ENCODE measurements at regions not wholly inside any gene's neighbourhood (a gene's known extent, or its start where the extent isn't known, plus 50 kb on each side); places are given as distances from the start of the nearest gene placed in this dataset.

DNA sequence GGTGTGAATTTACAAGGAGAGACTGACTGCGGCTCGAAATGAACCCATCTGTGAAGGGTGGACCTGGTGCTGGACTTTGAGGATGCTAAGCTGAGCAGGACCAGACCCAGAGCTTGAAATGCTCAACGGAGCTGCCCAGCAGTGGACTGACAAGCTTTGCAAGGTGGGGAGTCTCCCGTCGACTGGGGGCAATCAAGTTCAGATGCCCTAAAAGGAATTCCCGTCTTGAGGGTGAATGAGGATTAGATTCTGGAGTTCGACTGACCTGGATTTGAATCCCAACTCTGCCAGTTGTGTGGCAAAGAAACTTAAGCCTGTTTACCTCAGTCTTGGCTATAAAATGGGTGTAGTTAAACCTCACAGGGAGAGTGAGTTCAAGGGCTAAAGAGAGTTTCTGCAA is 204.4 kb upstream of the LHX5 start:
- no peaks in the 10 kb centered on the region for H3K9me3 ChIP-seq (ENCODE audit: control insufficient read depth, low read depth, low read length)
- H3K4me1 Mint-ChIP-seq = peaks cover 2 to 17% of the 10 kb centered on the region in 2 experiments; a peak in 3 of 4 replicates
- no peak overlapping the region for H3K27ac Mint-ChIP-seq
- no peak overlapping the region for H3K9ac ChIP-seq (ENCODE audit: extremely low read depth, insufficient read length, low read length)
- H2BK20ac ChIP-seq (ENCODE audit: low read depth, low read length, poor library complexity, severe bottlenecking) = no peak overlapping the region
- H3K4me2 ChIP-seq (ENCODE audit: insufficient read depth, insufficient read length, low read length) = no peak overlapping the region
- H3K23ac ChIP-seq (ENCODE audit: insufficient read length, low read depth, low read length) = no peak overlapping the region
- H3K27me3 ChIP-seq (ENCODE audit: insufficient read depth, low read length) = no peaks in the 10 kb centered on the region
- DNase-seq = no peak
- H2AK5ac ChIP-seq (ENCODE audit: insufficient read length, low read length) = no peak overlapping the region
- H3K4me3 Mint-ChIP-seq = no peak overlapping the region
- H3K27ac ChIP-seq (ENCODE audit: insufficient read length, low read depth, low read length) = no peak overlapping the region
- no peak overlapping the region for H2BK15ac ChIP-seq (ENCODE audit: low read depth, low read length)
- no peaks in the 10 kb centered on the region for H4K20me1 ChIP-seq (ENCODE audit: control insufficient read depth, insufficient read depth, insufficient read length)
- peaks cover 26% of the 10 kb centered on the region for H3K27me3 Mint-ChIP-seq (ENCODE audit: low read depth)
- no peaks in the 10 kb centered on the region; a peak in 1 of 5 replicates for H3K9me3 Mint-ChIP-seq
- TF ChIP-seq, protein P1, sequence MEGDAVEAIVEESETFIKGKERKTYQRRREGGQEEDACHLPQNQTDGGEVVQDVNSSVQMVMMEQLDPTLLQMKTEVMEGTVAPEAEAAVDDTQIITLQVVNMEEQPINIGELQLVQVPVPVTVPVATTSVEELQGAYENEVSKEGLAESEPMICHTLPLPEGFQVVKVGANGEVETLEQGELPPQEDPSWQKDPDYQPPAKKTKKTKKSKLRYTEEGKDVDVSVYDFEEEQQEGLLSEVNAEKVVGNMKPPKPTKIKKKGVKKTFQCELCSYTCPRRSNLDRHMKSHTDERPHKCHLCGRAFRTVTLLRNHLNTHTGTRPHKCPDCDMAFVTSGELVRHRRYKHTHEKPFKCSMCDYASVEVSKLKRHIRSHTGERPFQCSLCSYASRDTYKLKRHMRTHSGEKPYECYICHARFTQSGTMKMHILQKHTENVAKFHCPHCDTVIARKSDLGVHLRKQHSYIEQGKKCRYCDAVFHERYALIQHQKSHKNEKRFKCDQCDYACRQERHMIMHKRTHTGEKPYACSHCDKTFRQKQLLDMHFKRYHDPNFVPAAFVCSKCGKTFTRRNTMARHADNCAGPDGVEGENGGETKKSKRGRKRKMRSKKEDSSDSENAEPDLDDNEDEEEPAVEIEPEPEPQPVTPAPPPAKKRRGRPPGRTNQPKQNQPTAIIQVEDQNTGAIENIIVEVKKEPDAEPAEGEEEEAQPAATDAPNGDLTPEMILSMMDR (conservative IDR thresholded peaks at IDR 0.05) = no peak
- H3K56ac ChIP-seq (ENCODE audit: insufficient read length, low read depth, low read length) = no peak overlapping the region
- H2BK5ac ChIP-seq (ENCODE audit: insufficient read length, low read length) = no peak overlapping the region
- no peaks in the 10 kb centered on the region for H3K79me2 ChIP-seq (ENCODE audit: insufficient read depth, low read length)
- no peak overlapping the region for H2BK12ac ChIP-seq (ENCODE audit: insufficient read length, low read depth, low read length)
- H4K5ac ChIP-seq (ENCODE audit: insufficient read length, low read depth, low read length) = no peak overlapping the region
- H3K36me3 Mint-ChIP-seq (ENCODE audit: insufficient read depth in 1 of 3, low read depth in 3 of 3) = no peaks in the 10 kb centered on the region
- no peaks in the 10 kb centered on the region for H3K79me1 ChIP-seq (ENCODE audit: insufficient read depth, low read depth, low read length, poor library complexity, severe bottlenecking)
- no peak overlapping the region for H3T11ph ChIP-seq (ENCODE audit: low read length)
- H3K18ac ChIP-seq (ENCODE audit: insufficient read length, low read depth, low read length) = no peak overlapping the region
- no peak overlapping the region for H2BK120ac ChIP-seq (ENCODE audit: low read depth, low read length, poor library complexity, severe bottlenecking)
- H3K14ac ChIP-seq (ENCODE audit: insufficient read depth, low read length) = no peak overlapping the region
- WGBS (ENCODE audit: extremely low coverage, insufficient read length, low lambda C conversion rate) = no CpG with 5 or more reads among the region's 7 CpGs
- H3K4ac ChIP-seq (ENCODE audit: low read depth, low read length) = no peak overlapping the region
- H4K91ac ChIP-seq (ENCODE audit: insufficient read length, low read depth, low read length) = no peak overlapping the region
- H3K4me1 ChIP-seq (ENCODE audit: insufficient read depth, low read length) = no peaks in the 10 kb centered on the region
- H2AFZ ChIP-seq (ENCODE audit: low read length) = no peak overlapping the region
- H4K8ac ChIP-seq (replicated peaks; ENCODE audit: insufficient read length, low read depth, low read length) = no peak overlapping the region
- no peaks in the 10 kb centered on the region for H3K23me2 ChIP-seq (ENCODE audit: insufficient read length, low read depth, low read length, poor library complexity, severe bottlenecking)

Data from H9 (cell line).